ENCODE measurements at regions not wholly inside any gene's neighbourhood (a gene's known extent, or its start where the extent isn't known, plus 50 kb on each side); places are given as distances from the start of the nearest gene placed in this dataset.

- H3K27me3 ChIP-seq, result no peaks in the 10 kb centered on the region
- no peak overlapping the region for H3K27ac ChIP-seq
- 90 to 92% methylated on average over 3 of the region's 3 CpGs for WGBS, 2 donors
- DNase-seq, result no peak
- no peaks in the 10 kb centered on the region for H3K9me3 ChIP-seq
- no peaks in the 10 kb centered on the region for H3K36me3 ChIP-seq
- no peaks in the 10 kb centered on the region for H3K4me1 ChIP-seq
- intact Hi-C loops (cut with DNase I), result no loop called here
- no peak for TF ChIP-seq POLR2A (IDR thresholded peaks at IDR 0.05)
- no peak for TF ChIP-seq CTCF (IDR thresholded peaks at IDR 0.05)
- no peak overlapping the region for H3K4me3 ChIP-seq (replicated peaks in 1 of 3)
These were observed 566.8 kb downstream of the PDCD6IP start for GRCh38 chr3:34365231-34365630.

- no peak for DNase-seq
- no peaks in the 10 kb centered on the region for H3K4me1 ChIP-seq
- no peaks in the 10 kb centered on the region for H3K9me3 ChIP-seq
- WGBS, 2 donors, result 81 to 84% methylated on average over 2 of the region's 2 CpGs
- H3K27ac ChIP-seq, result no peak overlapping the region
- no peaks in the 10 kb centered on the region for H3K36me3 ChIP-seq
- TF ChIP-seq CTCF (IDR thresholded peaks at IDR 0.05), result no peak
- no peaks in the 10 kb centered on the region for H3K27me3 ChIP-seq
- no peak overlapping the region for H3K4me3 ChIP-seq (replicated peaks in 1 of 3)
- intact Hi-C loops (cut with DNase I), result no loop called here
These were observed 567.3 kb downstream of the PDCD6IP start for GRCh38 chr3:34365771-34366170.

- Histone ChIP-seq H3K4me1 (no peaks in the 10 kb centered on the region), H3K27ac (no peak overlapping the region), H3K36me3 (no peaks in the 10 kb centered on the region), H3K9me3 (no peaks in the 10 kb centered on the region), H3K4me3 (replicated peaks in 1 of 3) (no peak overlapping the region), H3K27me3 (no peaks in the 10 kb centered on the region)
- no peak for DNase-seq
- intact Hi-C loops (cut with DNase I), result no loop called here
- TF ChIP-seq CTCF (IDR thresholded peaks at IDR 0.05) (no peak), POLR2A (IDR thresholded peaks at IDR 0.05) (no peak)
- 90 to 94% methylated on average over 1 of the region's 1 CpG for WGBS, 2 donors
These were observed 569.1 kb downstream of the PDCD6IP start for GRCh38 chr3:34367521-34367920.

GRCh38 chr3:34374521-34374920 lies 576.1 kb downstream of the PDCD6IP start:
- TF ChIP-seq CTCF (IDR thresholded peaks at IDR 0.05) (no peak), POLR2A (IDR thresholded peaks at IDR 0.05) (no peak)
- no peaks in the 10 kb centered on the region for H3K9me3 ChIP-seq
- intact Hi-C loops (cut with DNase I), result no loop called here
- H3K27me3 ChIP-seq, result no peaks in the 10 kb centered on the region
- H3K4me1 ChIP-seq, result no peaks in the 10 kb centered on the region
- DNase-seq, result no peak
- H3K36me3 ChIP-seq, result no peaks in the 10 kb centered on the region
- H3K4me3 ChIP-seq (replicated peaks in 1 of 3), result no peak overlapping the region
- no peak overlapping the region for H3K27ac ChIP-seq

- Histone ChIP-seq H3K36me3 (no peaks in the 10 kb centered on the region), H3K27me3 (no peaks in the 10 kb centered on the region), H3K4me3 (replicated peaks in 1 of 3) (no peak overlapping the region), H3K4me1 (no peaks in the 10 kb centered on the region), H3K9me3 (no peaks in the 10 kb centered on the region), H3K27ac (no peak overlapping the region)
- DNase-seq, result no peak
- intact Hi-C loops (cut with DNase I), result no loop called here
- no peak for TF ChIP-seq POLR2A (IDR thresholded peaks at IDR 0.05)
- no peak for TF ChIP-seq CTCF (IDR thresholded peaks at IDR 0.05)
- 72 to 74% methylated on average over 4 of the region's 4 CpGs for WGBS, 2 donors
These were observed 578.3 kb downstream of the PDCD6IP start for GRCh38 chr3:34376691-34377090.
